CD4-positive, alpha-beta T cell (primary cell): ENCODE measurements at regions not wholly inside any gene's neighbourhood (a gene's known extent, or its start where the extent isn't known, plus 50 kb on each side); places are given as distances from the start of the nearest gene placed in this dataset.
"Not testable (repeated sequence)": the region's sequence is repeated elsewhere in the genome, so short reads cannot be mapped to it uniquely, and the experiment has no call there.

Source experiments
- ATAC-seq: fragments of 200-7000 bp; cut with Tn5 transposase; one replicate; pipeline ENCODE4 v1.10.0; 2022; ENCODE audit warnings: mild to moderate bottlenecking; ENCODE audit not compliant: poor library complexity
- CTCF ChIA-PET: fragments of 350-600 bp; sonication (Branson Sonifier 250); formaldehyde crosslinking; loops from one replicate; lab custom pipeline; 2021; ENCODE audit warnings: antibody characterized with exemption, inconsistent platforms; lab: Charles Lee
- POLR2A ChIA-PET: fragments of 350-600 bp; sonication (Branson Sonifier 250); formaldehyde crosslinking; loops from one replicate; lab custom pipeline; 2021; ENCODE audit warnings: antibody characterized with exemption, inconsistent platforms; lab: Charles Lee
- DNase-seq, 14 experiments: peaks; one replicate each; pipeline ENCODE4 v3.0.0-alpha.2; 2013 to 2020; ENCODE audit warnings: mixed read lengths in 2 of 14
- H3K27ac ChIP-seq, 2 donors: one replicate each; pipeline versions ENCODE4 v1.5.1 to v1.7.0; 2013; ENCODE audit warnings: low read length in 2 of 2, low read depth in 1 of 2, mild to moderate bottlenecking in 1 of 2
- H3K27me3 ChIP-seq, 2 experiments: 1 replicate in 1 of 2; 2 replicates in 1 of 2; pipeline versions ENCODE4 v1.6.1 to v1.7.0; 2013; ENCODE audit warnings: low read length in 2 of 2, control low read depth in 1 of 2, mild to moderate bottlenecking in 1 of 2, moderate library complexity in 1 of 2; ENCODE audit not compliant: insufficient read depth in 2 of 2, control insufficient read depth in 1 of 2
- H3K36me3 ChIP-seq: one replicate; pipeline ENCODE4 v1.6.1; 2013; ENCODE audit warnings: low read length, control low read depth; ENCODE audit not compliant: insufficient read depth
- H3K4me1 ChIP-seq: one replicate; pipeline ENCODE4 v1.6.1; 2013; ENCODE audit warnings: low read length, control low read depth; ENCODE audit not compliant: insufficient read depth
- H3K4me3 ChIP-seq: one replicate; pipeline ENCODE4 v1.5.1; 2013; ENCODE audit warnings: mild to moderate bottlenecking, low read length, moderate library complexity
- H3K9me3 ChIP-seq, 2 experiments: 1 replicate in 1 of 2; 2 replicates in 1 of 2; pipeline versions ENCODE4 v1.6.1 to v1.7.0; 2013; ENCODE audit warnings: low read length in 2 of 2, mild to moderate bottlenecking in 2 of 2, control low read depth in 1 of 2, moderate library complexity in 1 of 2; ENCODE audit not compliant: control insufficient read depth in 1 of 2, insufficient read depth in 1 of 2
- H3K27ac Mint-ChIP-seq: one replicate; pipeline ENCODE4 v1.8.0; 2020; ENCODE audit warnings: mixed read lengths
- H3K27me3 Mint-ChIP-seq: one replicate; pipeline ENCODE4 v1.8.0; 2021; ENCODE audit warnings: mixed read lengths
- H3K36me3 Mint-ChIP-seq: one replicate; pipeline ENCODE4 v1.8.0; 2021; ENCODE audit warnings: low read depth, mixed read lengths
- H3K4me1 Mint-ChIP-seq: one replicate; pipeline ENCODE4 v1.8.0; 2021; ENCODE audit warnings: low read depth, mixed read lengths
- H3K4me3 Mint-ChIP-seq: one replicate; pipeline ENCODE4 v1.8.0; 2020; ENCODE audit warnings: mild to moderate bottlenecking, mixed read lengths
- H3K9me3 Mint-ChIP-seq: one replicate; pipeline ENCODE4 v1.8.0; 2020; ENCODE audit warnings: mixed read lengths
- CTCF ChIP-seq: fragments of 200-600 bp; IDR thresholded peaks from one replicate; pipeline ENCODE4 v1.8.0; 2022; ENCODE audit warnings: antibody characterized with exemption, mild to moderate bottlenecking
- intact Hi-C, 2 experiments: fragments of 100-400 bp; cut with DNase I in 1 of 2; cut with micrococcal nuclease in 1 of 2; formaldehyde crosslinking; loops; one replicate each; pipeline versions ENCODE4 v1.15.1 to v1.9.0; 2023 to 2025; cut with DNase I, micrococcal nuclease

GRCh38 chr3:59235634-59236012, 185.8 kb upstream of the CFAP20DC start:
- CTCF ChIA-PET, result no interaction called here

GRCh38 chr3:59234884-59235633, 185.2 kb upstream of the CFAP20DC start:
- H3K27ac ChIP-seq, result no peak overlapping the region
- ChIA-PET POLR2A (interaction anchor here (0.5 kb wide), 1 partner anchor 11 kb away, joined by 3 read pairs; no protein-coding TSS in a partner anchor), CTCF (no interaction called here)
- Mint-ChIP-seq H3K27me3 (no peaks in the 10 kb centered on the region), H3K36me3 (peaks cover 13% of the 10 kb centered on the region), H3K4me1 (peaks cover 5% of the 10 kb centered on the region), H3K4me3 (no peak overlapping the region), H3K9me3 (peaks cover 11% of the 10 kb centered on the region), H3K27ac (no peak overlapping the region)
- DNase-seq, result no peak
- ATAC-seq, result no peak
- H3K27me3 ChIP-seq, result no peaks in the 10 kb centered on the region
- peaks cover 9% of the 10 kb centered on the region for H3K4me1 ChIP-seq
- no peaks in the 10 kb centered on the region for H3K36me3 ChIP-seq
- intact Hi-C loops, result no loop called here
- peaks cover 12% of the 10 kb centered on the region in 2 experiments for H3K9me3 ChIP-seq
- TF ChIP-seq CTCF, result no peak
- H3K4me3 ChIP-seq, result no peak overlapping the region

More at GRCh38 chr3:59235634-59236012, 185.8 kb upstream of the CFAP20DC start:
- TF ChIP-seq CTCF, result no peak
- DNase-seq (peak in 3 of 14 experiments; percentile 15 to 56 (median 25)), ATAC-seq (no peak)
- H3K36me3 Mint-ChIP-seq, result peaks cover 10% of the 10 kb centered on the region
- no peaks in the 10 kb centered on the region for H3K36me3 ChIP-seq
- peaks cover 5% of the 10 kb centered on the region for H3K4me1 Mint-ChIP-seq
- H3K4me3 ChIP-seq, result no peak overlapping the region
- H3K27ac ChIP-seq, result no peak overlapping the region
- no peak overlapping the region for H3K27ac Mint-ChIP-seq
- H3K9me3 ChIP-seq, result peaks cover 7 to 11% of the 10 kb centered on the region in 2 experiments
- H3K4me1 ChIP-seq, result peaks cover 9% of the 10 kb centered on the region
- no peaks in the 10 kb centered on the region for H3K27me3 Mint-ChIP-seq
- H3K4me3 Mint-ChIP-seq, result no peak overlapping the region
- intact Hi-C loops, result no loop called here
- H3K9me3 Mint-ChIP-seq, result peaks cover 10% of the 10 kb centered on the region
- POLR2A ChIA-PET, result no interaction called here
- no peaks in the 10 kb centered on the region for H3K27me3 ChIP-seq

- H3K27ac ChIP-seq, intact Hi-C loops, CTCF ChIA-PET, H3K4me3 ChIP-seq, DNase-seq, ATAC-seq, H3K27me3 ChIP-seq, POLR2A ChIA-PET, H3K4me1 Mint-ChIP-seq, H3K36me3 ChIP-seq, H3K27ac Mint-ChIP-seq, H3K4me1 ChIP-seq, H3K4me3 Mint-ChIP-seq, H3K27me3 Mint-ChIP-seq: not testable (repeated sequence)
- H3K9me3 Mint-ChIP-seq, result peaks cover 20% of the 10 kb centered on the region
- H3K36me3 Mint-ChIP-seq, result peaks cover 13% of the 10 kb centered on the region
- H3K9me3 ChIP-seq, result peaks cover 12 to 18% of the 10 kb centered on the region in 2 experiments
Observed at GRCh38 chr3:59230379-59230778, 180.6 kb upstream of the CFAP20DC start.
